B cell (primary cell): ENCODE measurements at regions not wholly inside any gene's neighbourhood (a gene's known extent, or its start where the extent isn't known, plus 50 kb on each side); places are given as distances from the start of the nearest gene placed in this dataset.

Experiments used
- ATAC-seq: fragments of 200-7000 bp; cut with Tn5 transposase; one replicate; pipeline ENCODE4 v1.10.0; 2021; ENCODE audit warnings: low read depth, mild to moderate bottlenecking, moderate number of reproducible peaks, moderate library complexity
- CTCF ChIA-PET: fragments of 350-600 bp; sonication (Branson Sonifier 250); formaldehyde crosslinking; loops from one replicate; lab custom pipeline; 2021; ENCODE audit warnings: antibody characterized with exemption, inconsistent platforms; lab: Charles Lee
- POLR2A ChIA-PET: fragments of 350-600 bp; sonication (Branson Sonifier 250); formaldehyde crosslinking; loops from one replicate; lab custom pipeline; 2021; ENCODE audit warnings: antibody characterized with exemption; lab: Charles Lee
- DNase-seq: peaks from one replicate; pipeline ENCODE4 v3.0.0; 2013
- H2AFZ ChIP-seq: 2 replicates; pipeline ENCODE4 v1.6.1; 2012; ENCODE audit warnings: mild to moderate bottlenecking, low read depth, low read length; ENCODE audit not compliant: insufficient read depth, poor library complexity, severe bottlenecking
- H3K27ac ChIP-seq, 2 donors: 1 replicate in 1 of 2; 2 replicates in 1 of 2; pipeline ENCODE4 v1.5.1; 2012 to 2013; ENCODE audit warnings: low read length in 2 of 2, mild to moderate bottlenecking in 2 of 2, moderate library complexity in 1 of 2
- H3K27me3 ChIP-seq, 4 experiments: fragments of 200-600 bp in 1 of 4; sonication (generic) in 1 of 4; replicated peaks in 1 of 4; 1 replicate in 2 of 4; 2 replicates in 2 of 4; pipeline versions ENCODE4 v1.6.1 to v1.7.0; 2013 to 2016; ENCODE audit warnings: low read length in 3 of 4, mild to moderate bottlenecking in 2 of 4, mixed read lengths in 1 of 4, moderate library complexity in 1 of 4; ENCODE audit not compliant: insufficient read depth in 4 of 4, control insufficient read depth in 3 of 4; ENCODE audit errors: control extremely low read depth in 1 of 4
- H3K36me3 ChIP-seq, 2 experiments: replicated peaks in 1 of 2; 1 replicate in 1 of 2; 2 replicates in 1 of 2; pipeline versions ENCODE4 v1.6.1 to v1.7.1; 2013; ENCODE audit warnings: low read length in 1 of 2; ENCODE audit not compliant: insufficient read depth in 2 of 2, control insufficient read depth in 1 of 2; ENCODE audit errors: control extremely low read depth in 1 of 2, extremely low read depth in 1 of 2
- H3K4me1 ChIP-seq, 2 donors: fragments of 200-600 bp in 1 of 2; sonication (generic) in 1 of 2; 1 replicate in 1 of 2; 2 replicates in 1 of 2; pipeline versions ENCODE4 v1.5.1 to v1.6.1; 2013 to 2017; ENCODE audit warnings: low read length in 2 of 2; ENCODE audit not compliant: control insufficient read depth in 2 of 2, insufficient read depth in 2 of 2
- H3K4me2 ChIP-seq: replicated peaks from 2 replicates; pipeline ENCODE3; 2012; ENCODE audit warnings: mild to moderate bottlenecking, low read depth, low read length; ENCODE audit not compliant: poor library complexity, severe bottlenecking
- H3K4me3 ChIP-seq, 5 experiments: fragments of 200-600 bp in 1 of 5; sonication (generic) in 1 of 5; 1 replicate in 3 of 5; 2 replicates in 2 of 5; pipeline versions ENCODE4 v1.5.1 to v1.7.0; 2011 to 2016; ENCODE audit warnings: low read length in 4 of 5, mild to moderate bottlenecking in 4 of 5, low read depth in 2 of 5, control low read depth in 1 of 5, moderate library complexity in 1 of 5; ENCODE audit not compliant: insufficient read depth in 1 of 5; ENCODE audit errors: control extremely low read depth in 1 of 5, extremely low read depth in 1 of 5
- H3K79me2 ChIP-seq: fragments of 200-600 bp; sonication (generic); one replicate; pipeline ENCODE4 v1.6.0; 2016; ENCODE audit warnings: low read length; ENCODE audit not compliant: control insufficient read depth, insufficient read depth
- H3K9ac ChIP-seq: fragments of 200-600 bp; sonication (generic); 2 replicates; pipeline ENCODE4 v1.6.1; 2017; ENCODE audit warnings: mild to moderate bottlenecking, low read length, moderate library complexity
- H3K9me3 ChIP-seq, 3 donors: one replicate each; pipeline versions ENCODE4 v1.6.1 to v1.7.1; 2013; ENCODE audit warnings: low read length in 2 of 3; ENCODE audit not compliant: control insufficient read depth in 2 of 3, insufficient read depth in 1 of 3; ENCODE audit errors: control extremely low read depth in 1 of 3
- H4K20me1 ChIP-seq: 2 replicates; pipeline ENCODE4 v1.6.0; 2012; ENCODE audit warnings: mild to moderate bottlenecking, low read length; ENCODE audit not compliant: insufficient read depth, control insufficient read depth, poor library complexity, severe bottlenecking
- H3K27ac Mint-ChIP-seq: one replicate; pipeline ENCODE4 v1.8.0; 2021; ENCODE audit warnings: mixed read lengths
- H3K27me3 Mint-ChIP-seq: one replicate; pipeline ENCODE4 v1.8.0; 2021; ENCODE audit warnings: mixed read lengths
- H3K4me1 Mint-ChIP-seq: one replicate; pipeline ENCODE4 v1.8.0; 2021; ENCODE audit warnings: mixed read lengths
- H3K4me3 Mint-ChIP-seq: one replicate; pipeline ENCODE4 v1.8.0; 2021; ENCODE audit warnings: mixed read lengths
- H3K9me3 Mint-ChIP-seq: one replicate; pipeline ENCODE4 v1.8.0; 2022; ENCODE audit warnings: mixed read lengths; ENCODE audit not compliant: insufficient read depth
- EZH2 ChIP-seq: IDR thresholded peaks from 2 replicates; pipeline ENCODE4 v1.6.1; 2012; ENCODE audit warnings: borderline replicate concordance, low read depth, mild to moderate bottlenecking, moderate library complexity, low read length; ENCODE audit not compliant: insufficient read depth, poor library complexity, severe bottlenecking
- WGBS: methylation state at CpG from one replicate; pipeline ENCODE4 v1.1.5; 2013; ENCODE audit warnings: missing lambda C conversion rate; ENCODE audit not compliant: insufficient coverage; 5-methylcytosine and 5-hydroxymethylcytosine counted together
- intact Hi-C: fragments of 100-400 bp; cut with micrococcal nuclease; formaldehyde crosslinking; loops from one replicate; pipeline ENCODE4 v1.10.0; 2022
- TF ChIP-seq, protein P1 (sequence below): fragments of 200-600 bp; IDR thresholded peaks from one replicate; pipeline ENCODE4 v1.8.0; 2022; ENCODE audit warnings: antibody characterized with exemption, mild to moderate bottlenecking

DNA sequence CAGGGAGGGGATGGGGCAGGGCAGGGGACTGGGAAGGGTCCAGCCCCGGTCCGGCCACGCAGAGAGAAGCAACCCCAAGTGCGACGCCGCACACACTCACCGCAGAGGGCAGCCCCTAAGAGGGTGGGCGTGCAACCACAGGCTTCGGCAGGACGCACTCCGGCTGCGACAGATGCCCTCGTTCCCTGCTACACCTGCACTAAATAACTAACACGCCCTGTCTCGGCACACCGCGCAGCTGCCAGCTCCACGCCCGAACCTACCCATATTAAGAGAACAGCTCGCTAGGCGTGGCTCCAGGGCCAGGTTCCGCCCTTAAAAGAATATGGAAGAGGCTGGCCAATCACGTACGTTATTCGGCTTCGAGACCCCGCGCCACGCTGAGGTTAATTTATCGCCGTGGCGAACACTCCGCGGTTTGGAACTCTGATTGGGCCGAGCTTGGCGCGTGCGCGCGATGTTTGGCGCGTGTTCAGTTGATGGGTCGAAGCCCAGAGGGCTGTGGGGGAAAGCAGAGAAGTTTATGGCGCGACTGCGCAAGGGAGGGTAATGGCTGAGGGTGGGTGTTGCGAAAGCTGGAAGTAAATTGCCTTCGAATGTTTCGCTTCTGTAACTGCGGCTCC lies 91.1 kb downstream of the OR13A1 start:
- Histone ChIP-seq H3K79me2 (no peaks in the 10 kb centered on the region), H3K4me2 (no peak overlapping the region), H3K27me3 (peaks cover 0 to 3% (median 0%) of the 10 kb centered on the region in 4 experiments), H2AFZ (no peak overlapping the region), H4K20me1 (no peaks in the 10 kb centered on the region), H3K4me1 (no peaks in the 10 kb centered on the region), H3K9me3 (peaks cover 0 to 5% (median 1%) of the 10 kb centered on the region in 3 donors), H3K9ac (no peak overlapping the region), H3K4me3 (no peak overlapping the region), H3K36me3 (no peaks in the 10 kb centered on the region), H3K27ac (no peak overlapping the region)
- TF ChIP-seq, protein P1, sequence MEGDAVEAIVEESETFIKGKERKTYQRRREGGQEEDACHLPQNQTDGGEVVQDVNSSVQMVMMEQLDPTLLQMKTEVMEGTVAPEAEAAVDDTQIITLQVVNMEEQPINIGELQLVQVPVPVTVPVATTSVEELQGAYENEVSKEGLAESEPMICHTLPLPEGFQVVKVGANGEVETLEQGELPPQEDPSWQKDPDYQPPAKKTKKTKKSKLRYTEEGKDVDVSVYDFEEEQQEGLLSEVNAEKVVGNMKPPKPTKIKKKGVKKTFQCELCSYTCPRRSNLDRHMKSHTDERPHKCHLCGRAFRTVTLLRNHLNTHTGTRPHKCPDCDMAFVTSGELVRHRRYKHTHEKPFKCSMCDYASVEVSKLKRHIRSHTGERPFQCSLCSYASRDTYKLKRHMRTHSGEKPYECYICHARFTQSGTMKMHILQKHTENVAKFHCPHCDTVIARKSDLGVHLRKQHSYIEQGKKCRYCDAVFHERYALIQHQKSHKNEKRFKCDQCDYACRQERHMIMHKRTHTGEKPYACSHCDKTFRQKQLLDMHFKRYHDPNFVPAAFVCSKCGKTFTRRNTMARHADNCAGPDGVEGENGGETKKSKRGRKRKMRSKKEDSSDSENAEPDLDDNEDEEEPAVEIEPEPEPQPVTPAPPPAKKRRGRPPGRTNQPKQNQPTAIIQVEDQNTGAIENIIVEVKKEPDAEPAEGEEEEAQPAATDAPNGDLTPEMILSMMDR: no peak
- no peak for TF ChIP-seq EZH2
- peaks cover 12% of the 10 kb centered on the region for H3K27me3 Mint-ChIP-seq
- 94% methylated on average over 46 of the region's 50 CpGs for WGBS
- POLR2A ChIA-PET: no interaction called here
- H3K27ac Mint-ChIP-seq: no peak overlapping the region
- ATAC-seq (no peak), DNase-seq (no peak)
- intact Hi-C loops: no loop called here
- CTCF ChIA-PET: no interaction called here
- H3K9me3 Mint-ChIP-seq: peaks cover 4% of the 10 kb centered on the region
- H3K4me1 Mint-ChIP-seq: no peaks in the 10 kb centered on the region
- H3K4me3 Mint-ChIP-seq: no peak overlapping the region

DNA sequence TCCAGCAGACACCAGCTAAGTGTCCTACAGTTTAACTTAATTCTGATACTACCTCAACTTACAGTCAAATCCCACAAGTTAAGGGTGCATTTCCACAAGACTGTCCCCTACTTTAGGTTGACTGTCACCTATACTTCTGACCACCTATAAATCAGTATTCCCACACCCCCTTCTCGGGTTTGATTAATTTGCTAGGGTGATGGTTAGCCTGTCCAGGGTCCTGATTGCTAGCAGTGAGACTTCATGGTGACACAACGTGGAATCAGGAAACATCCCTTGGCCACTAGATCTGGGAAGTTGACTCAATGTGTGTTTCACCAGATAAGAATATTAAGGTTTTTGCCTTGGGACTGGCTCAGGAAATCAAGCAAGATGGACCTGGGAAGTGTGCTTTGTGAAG lies 88.4 kb downstream of the OR13A1 start:
- no peak overlapping the region for H3K4me3 Mint-ChIP-seq
- POLR2A ChIA-PET: no interaction called here
- H3K4me1 ChIP-seq: no peaks in the 10 kb centered on the region
- H3K27me3 Mint-ChIP-seq: peaks cover 12% of the 10 kb centered on the region
- 47% methylated on average over 2 of the region's 2 CpGs for WGBS
- ATAC-seq (no peak), DNase-seq (no peak)
- H3K4me3 ChIP-seq: no peak overlapping the region
- H3K27ac Mint-ChIP-seq: no peak overlapping the region
- H3K27me3 ChIP-seq: peaks cover 0 to 3% (median 0%) of the 10 kb centered on the region in 4 experiments
- no peak overlapping the region for H2AFZ ChIP-seq
- peaks cover 11% of the 10 kb centered on the region for H3K9me3 Mint-ChIP-seq
- TF ChIP-seq, protein P1: no peak
- TF ChIP-seq EZH2: no peak
- H3K36me3 ChIP-seq: no peaks in the 10 kb centered on the region
- no peak overlapping the region for H3K27ac ChIP-seq
- H3K4me2 ChIP-seq: no peak overlapping the region
- peaks cover 2 to 14% (median 10%) of the 10 kb centered on the region in 3 donors for H3K9me3 ChIP-seq
- intact Hi-C loops: no loop called here
- H3K79me2 ChIP-seq: no peaks in the 10 kb centered on the region
- CTCF ChIA-PET: interaction anchor here (1.4 kb wide), 1 partner anchor 8 kb away, joined by 5 read pairs; no protein-coding TSS in a partner anchor
- no peaks in the 10 kb centered on the region for H4K20me1 ChIP-seq
- H3K9ac ChIP-seq: no peak overlapping the region
- H3K4me1 Mint-ChIP-seq: no peaks in the 10 kb centered on the region
